GM18519 (cell line): ENCODE measurements at regions not wholly inside any gene's neighbourhood (a gene's known extent, or its start where the extent isn't known, plus 50 kb on each side); places are given as distances from the start of the nearest gene placed in this dataset.

ENCODE experiments used
- ATAC-seq: cut with Tn5 transposase; IDR thresholded peaks from one replicate; pipeline ENCODE4 v1.9.1; 2021; ENCODE audit warnings: mild to moderate bottlenecking, moderate library complexity; ENCODE audit not compliant: unreplicated experiment, low FRiP score

DNA sequence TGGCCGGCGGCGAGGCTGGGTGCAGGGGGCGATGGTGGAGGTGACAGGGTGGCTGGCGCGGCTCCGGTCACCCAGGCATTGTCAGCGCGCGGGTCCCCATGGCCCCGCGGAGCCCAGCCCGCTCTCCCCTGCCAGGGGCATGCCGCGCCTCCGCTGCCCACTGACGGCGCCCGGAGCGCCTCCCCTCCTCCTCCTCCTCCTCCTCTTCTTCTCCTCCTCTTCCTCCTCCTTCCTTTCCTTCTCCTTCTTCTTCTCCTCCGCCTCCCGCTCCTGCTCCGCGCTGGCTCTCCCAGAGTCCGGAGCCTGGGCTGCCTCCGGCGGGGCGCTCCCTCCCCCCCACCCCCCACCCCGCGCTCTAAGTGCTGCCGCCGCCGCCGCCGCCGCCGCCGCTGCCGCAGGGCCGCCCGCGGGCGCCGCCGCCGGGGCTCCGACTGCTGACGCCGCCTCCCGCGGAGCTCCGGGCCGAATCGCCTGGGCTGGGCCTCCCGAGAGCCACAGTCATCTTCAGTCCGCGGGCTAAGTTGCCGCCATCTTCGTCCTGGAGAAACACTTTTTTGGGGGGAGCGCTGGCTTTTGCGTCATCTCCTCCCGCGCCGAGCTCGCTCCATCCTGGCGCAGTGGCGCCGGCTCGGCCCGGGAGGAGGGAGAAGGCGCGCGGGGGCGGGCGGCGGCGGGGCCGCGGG, 348.3 kb downstream of the LIG4 start:
- ATAC-seq, result no peak

DNA sequence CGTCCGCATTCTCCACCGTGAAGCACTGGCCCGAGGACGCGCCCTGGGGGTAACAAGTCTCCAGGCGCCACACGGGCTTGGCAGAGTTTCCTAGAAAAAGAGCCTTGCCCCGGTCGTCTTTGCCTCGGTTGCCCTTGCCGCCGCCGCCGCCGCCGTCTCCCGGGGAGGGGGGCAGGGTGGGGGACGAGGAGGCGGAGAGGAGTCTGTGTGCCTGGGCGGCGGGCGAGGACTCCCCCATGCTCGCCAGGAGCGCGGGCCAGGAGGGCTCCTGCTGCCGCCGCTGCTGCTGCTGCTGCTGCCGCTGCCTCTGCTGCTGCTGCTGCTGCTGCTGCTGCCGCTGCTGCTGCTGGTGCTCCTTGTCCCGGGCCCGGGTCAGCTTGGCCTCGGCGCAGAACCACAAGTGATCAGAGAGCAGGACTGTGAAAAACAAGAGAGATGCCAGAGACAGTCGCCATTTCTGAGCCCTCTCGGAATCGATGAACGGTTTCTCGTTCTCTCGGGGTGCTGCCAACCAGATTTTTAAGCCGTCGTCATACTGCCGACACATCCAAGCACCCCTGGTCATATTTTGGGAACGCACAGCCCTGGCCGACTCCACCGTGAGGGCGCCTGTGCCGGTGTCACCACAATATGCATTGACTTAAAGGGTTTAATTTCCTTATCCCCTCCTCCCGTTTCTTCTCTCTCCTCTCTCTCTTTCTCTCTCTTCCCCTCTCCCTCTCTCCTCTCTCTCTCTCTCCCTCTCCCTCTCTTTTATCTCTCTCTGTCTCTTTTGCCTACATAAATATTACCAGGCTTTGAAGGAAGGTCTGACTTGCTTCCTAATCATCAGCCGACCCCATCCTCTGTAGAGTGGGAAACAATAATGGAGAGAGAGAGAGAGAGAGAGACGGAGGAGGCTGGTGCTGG, 349.1 kb downstream of the LIG4 start:
- no peak for ATAC-seq

DNA sequence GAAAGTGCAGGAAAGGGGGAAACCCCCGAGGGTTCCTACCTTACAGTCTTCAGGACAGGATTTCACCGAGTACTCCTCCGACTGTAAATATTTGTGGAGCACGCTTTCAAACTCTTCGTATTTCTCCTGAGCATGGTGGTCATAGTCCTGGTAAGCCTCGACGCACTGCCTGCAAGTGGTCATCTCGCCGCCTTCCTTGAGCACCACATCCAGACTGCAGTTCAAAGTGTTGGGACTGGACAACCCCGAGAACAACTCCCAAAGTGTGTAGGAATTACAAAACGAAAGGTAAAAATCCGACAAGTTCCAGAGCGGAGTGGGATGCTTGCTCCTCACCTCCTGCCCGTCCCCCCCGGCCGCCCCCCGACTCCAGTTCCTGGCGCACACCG, 349.7 kb downstream of the LIG4 start:
- ATAC-seq, result no peak

DNA sequence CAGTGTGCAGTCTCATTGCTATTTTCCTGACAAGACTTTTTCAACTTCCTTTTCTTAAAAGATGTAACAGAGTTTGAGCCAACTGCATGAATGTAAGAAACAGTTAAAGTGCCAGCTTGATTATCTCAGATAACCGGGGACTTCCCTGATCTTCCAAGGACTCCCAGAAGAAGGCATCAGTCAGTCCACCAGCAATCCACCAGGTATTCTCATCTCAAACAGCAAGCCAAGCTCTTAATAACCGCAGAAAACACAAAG, 350.1 kb downstream of the LIG4 start:
- ATAC-seq, result no peak

DNA sequence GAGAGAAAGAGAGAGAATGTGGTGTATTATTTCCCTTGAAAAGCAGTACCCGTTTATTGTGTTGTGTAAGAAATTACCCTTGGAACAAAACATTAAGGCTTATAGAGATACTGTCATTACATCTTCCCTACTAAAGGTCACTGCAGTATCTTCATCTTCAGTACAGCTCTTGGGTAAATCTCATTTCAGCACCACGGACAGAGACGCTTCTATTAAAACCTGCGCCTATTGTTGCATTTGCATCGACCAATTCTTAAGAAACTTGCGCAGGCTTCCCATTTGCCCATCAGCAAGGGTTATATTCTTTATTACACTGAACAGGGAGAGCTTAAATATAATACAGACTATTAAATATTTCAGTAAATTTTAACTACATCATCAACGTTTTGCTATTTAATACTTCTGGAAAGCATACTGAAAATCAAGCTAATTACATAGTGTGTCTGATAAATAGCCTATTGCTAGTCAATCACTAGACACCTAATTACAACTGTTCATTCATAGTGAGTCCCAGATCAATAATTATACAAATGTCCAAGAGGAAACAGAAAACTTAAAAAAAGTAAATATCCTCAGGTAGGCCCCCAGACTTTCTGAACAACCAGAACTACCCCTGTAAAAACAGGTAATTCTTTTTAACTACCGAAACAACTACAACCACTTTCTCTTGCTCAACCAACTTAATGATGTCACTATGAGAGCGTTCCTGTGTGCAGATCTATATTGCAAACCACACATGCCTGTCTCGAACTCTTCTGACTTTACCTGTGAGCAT, 350.6 kb downstream of the LIG4 start:
- no peak for ATAC-seq

DNA sequence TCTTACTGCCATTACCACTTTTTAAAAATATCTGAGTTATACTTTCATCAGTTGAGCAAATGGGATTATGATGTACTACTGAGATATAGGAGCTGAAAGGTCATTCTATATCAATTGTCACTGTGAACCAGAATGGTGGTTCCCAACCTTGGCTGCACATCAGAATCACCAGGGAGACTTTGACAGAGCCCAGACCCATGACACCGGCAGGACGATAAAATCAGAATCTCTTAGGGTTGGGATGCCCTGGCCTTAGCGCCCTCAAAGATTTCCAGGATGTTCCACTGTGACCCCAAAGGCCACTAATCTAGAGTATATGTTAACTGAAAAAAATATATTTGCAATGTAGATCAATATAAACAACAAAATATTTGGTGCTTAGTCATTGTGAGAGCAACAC, 355.1 kb downstream of the LIG4 start:
- no peak for ATAC-seq

DNA sequence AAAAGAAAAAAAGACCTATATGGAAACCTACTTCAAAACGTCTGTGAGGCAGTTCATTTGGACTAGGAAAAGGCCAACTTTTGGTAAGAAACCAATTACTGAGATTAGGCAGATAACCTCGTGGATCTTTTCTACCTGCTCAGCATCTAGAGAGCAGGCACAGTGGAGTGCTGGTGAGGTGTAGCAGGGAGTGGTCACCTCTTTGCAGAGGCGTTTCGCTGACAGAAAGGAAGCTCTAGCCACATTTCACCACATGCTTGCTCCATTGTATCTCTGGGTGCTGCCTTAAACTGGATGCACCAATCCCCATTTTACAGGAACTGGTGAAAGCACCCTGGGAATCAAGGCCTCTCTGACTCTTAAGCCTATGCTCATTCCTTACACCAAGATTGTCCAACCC, 360.5 kb downstream of the LIG4 start:
- no peak for ATAC-seq

DNA sequence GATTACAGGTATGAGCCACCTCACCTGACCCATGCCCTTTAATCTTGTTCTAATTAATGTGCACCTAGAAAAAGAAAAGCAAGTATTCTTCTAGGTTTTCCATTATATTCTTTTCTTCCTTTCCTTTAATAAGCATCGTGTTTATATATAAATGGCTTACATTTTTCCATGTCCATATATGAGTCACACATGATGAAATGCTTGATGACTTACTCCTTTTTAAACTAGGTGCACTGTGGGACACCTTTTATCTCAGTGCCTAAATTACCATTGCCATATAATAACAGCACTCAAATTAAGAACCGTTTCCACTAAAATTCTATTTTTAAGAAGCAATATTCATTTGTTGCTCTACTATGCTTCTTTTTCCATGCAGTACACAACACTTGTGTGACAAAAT, 363.3 kb downstream of the LIG4 start:
- ATAC-seq, result no peak

DNA sequence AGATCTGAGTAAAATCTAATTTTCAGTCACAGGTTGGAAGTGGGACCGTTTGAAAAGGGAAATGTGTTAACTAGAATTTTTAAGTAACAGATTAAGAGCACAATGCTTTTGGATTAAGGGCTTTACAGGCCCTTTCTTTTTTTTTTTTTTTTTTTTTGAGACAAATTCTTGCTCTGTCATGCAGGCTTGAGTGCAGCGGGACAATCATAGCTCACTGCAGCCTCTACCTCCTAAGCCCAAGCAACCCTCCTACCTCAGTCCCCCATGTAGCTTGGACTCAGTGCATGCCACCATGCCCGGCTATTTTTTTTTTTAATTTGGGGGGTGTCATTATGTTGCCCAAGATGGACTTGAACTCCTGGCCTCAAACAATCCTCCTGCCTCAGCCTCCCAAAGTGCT, 363.7 kb downstream of the LIG4 start:
- ATAC-seq, result no peak

DNA sequence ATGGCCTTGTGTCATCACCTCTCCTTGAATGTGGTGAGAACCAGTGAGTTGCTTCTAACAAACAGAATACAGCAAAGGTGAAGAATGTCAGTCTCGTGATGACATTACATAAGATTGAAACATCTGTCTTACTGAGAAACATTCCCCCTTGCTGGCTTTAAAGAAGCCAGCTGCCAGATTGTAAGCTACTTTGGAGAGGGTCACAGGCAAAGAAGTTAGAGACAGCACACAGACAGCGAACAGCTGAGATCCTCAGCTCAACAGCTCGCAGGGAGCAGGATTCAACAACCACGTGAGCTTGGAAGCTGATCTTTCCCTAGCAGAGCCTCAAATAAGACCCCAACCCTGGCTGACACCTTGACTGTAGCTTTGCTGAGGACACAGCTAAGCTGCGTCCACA, 367.9 kb downstream of the LIG4 start:
- no peak for ATAC-seq

DNA sequence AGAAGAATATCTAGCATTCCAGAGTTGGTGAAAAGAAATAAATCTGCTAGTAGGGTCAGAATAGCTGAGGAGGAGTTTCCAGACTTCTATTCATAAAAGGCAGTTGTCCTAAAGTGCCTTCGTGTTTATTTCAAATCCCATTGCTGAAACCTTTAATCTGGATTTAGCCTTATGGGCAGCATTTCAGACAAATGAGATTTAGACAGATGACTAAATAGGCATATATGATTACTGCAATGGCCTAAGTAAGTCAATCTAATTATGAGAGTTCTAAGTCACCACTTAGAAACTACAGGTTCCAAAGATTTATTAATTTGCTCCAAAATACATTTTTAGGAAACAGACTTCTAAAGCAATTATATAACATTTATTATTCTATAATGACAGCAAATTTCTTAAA, 368.7 kb downstream of the LIG4 start:
- no peak for ATAC-seq

DNA sequence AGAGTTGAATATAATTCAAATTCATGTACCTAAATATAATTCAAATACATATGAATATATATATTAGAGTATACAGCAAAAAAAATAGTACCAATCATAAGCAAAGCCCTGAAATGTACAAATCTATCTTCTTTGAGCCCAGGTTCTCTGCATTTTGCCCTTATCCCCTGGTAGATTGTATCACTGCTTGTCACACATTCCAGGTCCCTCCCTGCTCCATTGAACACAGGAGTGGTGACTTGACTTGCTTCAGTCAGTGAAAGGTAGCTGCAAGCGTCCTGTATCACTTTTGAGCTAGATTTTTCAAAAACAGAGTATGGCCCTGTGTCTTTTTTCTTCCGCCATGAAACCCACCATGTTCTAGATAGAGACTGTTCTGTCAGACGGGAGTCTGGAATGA, 369.4 kb downstream of the LIG4 start:
- ATAC-seq, result no peak

DNA sequence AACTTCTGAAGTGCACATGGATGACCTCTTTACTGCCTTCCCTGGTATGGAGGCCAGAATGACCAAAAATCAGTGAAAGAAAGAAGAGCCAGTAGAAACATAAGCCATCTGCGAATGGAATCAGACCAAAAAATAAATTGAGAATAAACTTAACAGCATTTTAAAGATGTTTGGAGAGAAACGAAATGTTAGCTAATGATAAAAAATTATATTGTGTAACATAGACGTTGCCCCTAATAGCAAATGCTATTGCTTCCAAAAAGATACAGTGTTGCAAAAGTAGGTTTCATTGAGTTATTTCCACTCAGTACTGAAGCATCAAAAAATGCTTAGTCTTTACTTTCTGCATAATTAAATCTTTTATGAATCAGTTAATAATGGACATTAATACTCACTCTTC, 371.7 kb downstream of the LIG4 start:
- ATAC-seq, result no peak

DNA sequence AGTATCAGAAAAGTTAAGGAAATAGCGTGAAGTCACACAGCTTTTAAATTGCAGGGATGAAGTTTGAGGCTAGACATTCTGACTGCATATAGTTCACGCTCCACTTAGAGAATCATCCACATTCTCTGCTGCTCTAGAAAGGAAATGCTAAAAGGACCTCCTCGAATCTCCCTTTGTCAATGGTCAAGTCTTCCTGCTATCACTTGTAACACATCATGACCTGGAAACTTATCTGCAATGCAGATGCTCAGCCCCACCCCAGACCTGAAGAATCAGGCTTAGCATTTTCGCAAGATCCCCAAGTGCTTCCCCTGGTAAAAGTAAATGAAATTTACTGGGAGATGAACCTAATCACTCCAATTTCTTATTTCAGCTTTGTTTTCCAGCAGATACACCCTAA, 372.1 kb downstream of the LIG4 start:
- no peak for ATAC-seq

DNA sequence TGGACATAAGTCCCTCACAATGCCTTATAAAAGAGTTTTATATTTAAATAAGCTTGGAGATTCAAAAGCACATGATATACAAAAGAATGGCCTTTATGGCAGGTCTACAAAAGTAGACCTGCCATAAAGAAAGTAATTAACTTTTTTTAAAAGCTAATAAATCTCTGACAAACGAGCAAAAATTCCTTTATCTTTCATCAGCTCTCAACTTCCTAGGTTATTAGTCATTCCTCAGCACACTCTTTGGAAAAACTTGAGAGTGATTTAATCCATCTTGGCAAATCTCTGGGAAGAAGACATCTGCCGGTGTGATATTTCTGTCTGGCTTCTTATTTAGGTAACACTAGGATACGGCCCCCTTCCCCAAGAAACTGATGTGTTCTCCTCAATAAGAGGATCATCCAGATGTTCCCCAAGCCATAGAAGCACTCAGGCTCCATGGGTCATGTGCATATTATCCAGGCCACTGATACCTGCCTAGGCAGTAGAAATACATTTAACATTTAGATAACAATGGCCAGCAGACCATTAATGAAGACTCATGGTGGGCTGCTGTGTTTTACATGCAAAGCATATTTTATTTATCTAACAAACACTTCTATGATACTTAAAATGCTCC, 372.7 kb downstream of the LIG4 start:
- ATAC-seq, result no peak

DNA sequence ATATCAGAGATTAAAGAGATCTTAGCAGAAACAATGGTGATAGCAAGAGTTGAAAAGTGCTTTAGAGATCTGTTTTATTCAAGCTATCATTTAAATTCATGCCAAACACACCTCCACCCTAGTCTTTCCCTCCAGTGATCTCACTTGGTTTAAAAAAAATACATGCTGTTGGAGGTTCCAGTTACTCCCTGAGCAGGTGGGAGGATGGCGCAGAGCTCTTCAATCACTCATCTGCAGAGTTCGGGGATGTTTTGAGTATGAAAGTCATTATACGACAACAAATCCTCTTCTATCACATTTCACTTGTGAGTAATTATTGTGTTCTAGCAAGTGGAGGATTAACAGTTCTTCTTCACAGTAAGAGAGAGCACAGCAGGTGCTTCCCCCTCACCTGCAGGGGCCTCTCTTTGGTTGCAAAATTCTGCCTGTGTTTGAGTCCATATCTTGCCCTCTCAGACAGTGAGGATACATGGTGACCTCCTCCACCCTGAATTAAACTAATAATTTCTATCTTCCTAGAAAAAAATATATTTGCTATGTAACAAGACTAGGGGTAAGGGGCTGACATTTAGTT, 376.7 kb downstream of the LIG4 start:
- no peak for ATAC-seq

DNA sequence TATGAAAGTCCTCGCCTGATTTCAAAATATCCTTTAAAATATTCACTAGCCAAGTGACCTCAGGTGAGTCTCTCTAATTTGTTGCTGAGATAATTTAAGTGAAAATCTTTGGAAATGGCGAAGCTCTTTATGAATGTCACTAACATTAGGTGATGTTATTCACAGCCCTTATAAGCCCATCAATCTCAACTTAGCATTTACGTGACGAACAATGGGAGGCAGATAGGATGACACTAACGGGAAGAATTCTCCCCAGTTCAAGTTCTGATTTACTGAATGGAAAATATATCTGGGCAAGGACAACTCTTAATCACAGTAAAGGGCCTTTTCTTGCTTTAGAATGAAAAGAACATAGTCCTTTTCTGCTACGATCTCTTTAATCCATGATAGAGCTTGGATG, 378.7 kb downstream of the LIG4 start:
- no peak for ATAC-seq

DNA sequence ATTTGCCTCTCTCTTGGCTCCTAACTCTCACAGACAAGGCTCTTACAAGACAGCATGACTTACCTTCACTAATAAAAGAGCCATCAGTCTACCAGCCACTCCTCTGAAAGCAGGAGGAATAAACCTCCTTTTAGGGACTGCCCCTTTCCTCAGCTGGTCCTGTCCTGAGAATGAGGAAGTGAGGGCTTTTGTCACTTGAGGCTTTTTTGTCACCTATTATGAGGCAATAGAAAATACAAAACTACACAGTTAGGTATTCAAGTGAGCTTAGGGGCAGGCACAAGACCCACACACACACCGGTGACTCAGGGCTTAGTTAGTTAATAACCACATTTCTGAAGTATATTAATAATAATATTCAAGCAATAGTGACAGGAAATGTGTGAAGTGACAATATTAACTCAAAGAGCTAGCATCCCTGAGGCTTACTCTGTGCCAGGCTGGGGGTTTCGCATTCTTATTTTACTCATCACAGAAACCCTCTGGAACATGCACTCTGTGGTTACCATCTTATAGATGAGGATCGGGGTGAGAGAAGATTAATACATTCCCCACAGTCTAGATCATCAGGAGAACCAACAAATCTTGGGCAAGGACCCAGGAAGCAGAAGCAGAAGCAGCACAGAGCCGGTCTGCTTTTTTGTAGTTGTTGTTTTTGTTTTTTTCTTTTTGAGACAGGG, 379.9 kb downstream of the LIG4 start:
- ATAC-seq, result no peak

DNA sequence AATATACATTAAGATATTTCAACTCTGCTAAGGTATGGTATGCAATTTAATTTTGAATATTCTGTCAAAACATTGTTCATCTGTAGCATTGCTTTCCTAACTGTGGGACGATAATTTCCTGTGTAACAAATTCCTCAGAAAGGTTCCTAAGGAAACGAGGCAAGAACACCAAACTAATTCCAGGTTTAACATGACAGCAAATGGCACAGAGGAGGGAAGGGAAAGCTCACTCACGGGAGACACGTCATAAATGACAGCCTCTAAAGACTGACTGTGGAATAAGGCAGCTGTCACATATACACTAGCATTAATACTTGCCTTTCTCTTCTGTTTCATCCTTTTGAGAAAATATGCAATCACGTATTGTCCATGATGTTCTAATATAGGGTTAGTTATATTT, 380.6 kb downstream of the LIG4 start:
- ATAC-seq, result no peak

DNA sequence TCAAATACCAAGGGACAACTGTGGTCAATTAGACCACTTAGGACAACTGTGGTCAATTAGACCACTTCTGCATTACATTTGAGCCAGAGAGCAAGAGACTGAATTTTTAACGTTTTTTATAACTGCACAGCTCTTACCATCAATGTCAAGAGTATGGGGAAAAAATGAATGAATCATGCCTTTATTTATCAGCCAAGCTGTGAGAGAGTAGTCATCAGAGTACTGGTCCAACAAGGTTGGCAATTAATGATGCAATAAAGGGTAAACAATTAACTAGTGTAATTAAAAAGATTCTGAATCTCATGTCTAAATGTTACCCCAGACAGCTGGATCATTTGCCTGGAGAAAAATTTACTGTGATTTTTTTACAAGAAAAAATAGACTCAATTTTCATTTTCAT, 381.1 kb downstream of the LIG4 start:
- ATAC-seq, result no peak
